Erythroblast (primary cell): ENCODE measurements at regions not wholly inside any gene's neighbourhood (a gene's known extent, or its start where the extent isn't known, plus 50 kb on each side); places are given as distances from the start of the nearest gene placed in this dataset.
A peak's percentile ranks its signal among the peaks of the same experiment; 100 is the strongest.
"Not testable (repeated sequence)": the region's sequence is repeated elsewhere in the genome, so short reads cannot be mapped to it uniquely, and the experiment has no call there.

Source experiments
- DNase-seq, 2 experiments: peaks; one replicate each; lab custom pipeline; 2025; lab: John Stamatoyannopoulos, UW
- GATA1 ChIP-seq: IDR thresholded peaks from 2 replicates; pipeline ENCODE4 v1.6.1; 2011; ENCODE audit warnings: low read depth, mild to moderate bottlenecking, control low read depth, low read length, moderate library complexity
- POLR2A ChIP-seq: IDR thresholded peaks from 2 replicates; pipeline ENCODE4 v1.6.1; 2011; ENCODE audit warnings: mild to moderate bottlenecking, low read length

DNA sequence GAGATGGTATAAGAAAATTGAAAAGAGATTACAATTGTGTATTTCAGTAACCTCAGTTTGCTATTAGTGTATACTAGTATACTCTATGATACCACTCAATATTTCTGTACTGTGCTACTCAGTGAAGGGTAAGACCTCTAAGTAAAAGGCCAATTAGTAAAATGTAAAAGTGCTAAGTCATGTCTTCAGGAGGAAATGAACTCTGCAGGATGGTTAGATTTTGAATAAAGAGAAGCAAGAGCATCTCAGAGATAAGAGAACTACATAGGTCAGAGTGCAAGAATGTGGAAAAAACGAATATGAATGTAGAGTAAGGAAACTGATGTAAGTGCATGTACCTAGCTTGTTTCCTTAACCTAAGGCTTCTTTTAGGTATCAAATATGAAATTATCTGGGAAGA, 796.6 kb upstream of the GBE1 start:
- no peak for TF ChIP-seq POLR2A
- TF ChIP-seq GATA1, result no peak
- no peak for DNase-seq

GRCh38 chr3:82556113-82556512, 794.7 kb upstream of the GBE1 start:
- DNase-seq, result no peak
- no peak for TF ChIP-seq POLR2A

GRCh38 chr3:82542556-82542955, 781.1 kb upstream of the GBE1 start:
- not testable (repeated sequence) for DNase-seq

DNA sequence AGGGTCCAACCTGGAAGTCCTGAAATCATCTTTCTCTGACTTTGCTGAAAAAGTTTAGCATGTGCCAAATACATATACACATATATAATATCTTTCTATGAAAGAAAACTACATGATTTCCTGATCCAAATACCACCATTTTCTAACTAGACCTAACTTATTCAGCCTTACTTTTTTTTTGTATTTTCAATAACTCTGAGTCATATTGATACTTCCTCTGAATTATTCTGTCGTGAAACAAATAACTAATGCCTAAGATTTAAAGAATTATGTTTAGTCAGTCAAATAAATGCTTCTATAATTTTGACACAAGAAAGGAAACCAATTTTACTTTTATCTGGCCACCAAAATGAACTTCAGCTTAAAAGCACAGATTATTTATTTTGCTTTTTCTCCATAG, 760.2 kb upstream of the GBE1 start:
- no peak for DNase-seq
- TF ChIP-seq GATA1, result no peak
- no peak for TF ChIP-seq POLR2A

DNA sequence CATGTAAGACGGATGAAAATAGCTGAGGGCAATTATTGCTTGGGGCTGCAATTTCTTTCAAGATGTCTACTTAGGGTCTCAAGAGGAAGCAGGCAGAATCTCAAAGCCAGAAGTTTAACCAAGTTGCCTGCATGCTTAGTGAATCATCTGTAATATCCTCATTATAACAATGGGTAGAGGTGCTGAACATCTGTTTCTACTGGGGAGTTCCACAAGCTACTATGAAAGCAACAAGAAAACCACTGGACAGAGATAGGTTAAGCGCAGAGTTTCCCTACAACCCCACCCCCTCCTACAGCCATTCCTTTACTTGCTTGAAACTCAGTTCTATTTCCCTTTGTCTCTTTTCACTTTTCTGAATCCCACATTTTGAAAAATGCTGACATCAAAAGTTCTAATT, 759.4 kb upstream of the GBE1 start:
- TF ChIP-seq GATA1 (no peak), POLR2A (no peak)
- DNase-seq, result no peak

- no peak for TF ChIP-seq GATA1
- TF ChIP-seq POLR2A, result no peak
- no peak for DNase-seq
Measured at GRCh38 chr3:82509951-82510603, 748.6 kb upstream of the GBE1 start.

- DNase-seq, result no peak
- TF ChIP-seq GATA1, result no peak
- TF ChIP-seq POLR2A, result no peak
Measured at GRCh38 chr3:82509106-82509842, 747.8 kb upstream of the GBE1 start.

GRCh38 chr3:82506204-82506603, 744.8 kb upstream of the GBE1 start:
- TF ChIP-seq GATA1 (no peak), POLR2A (no peak)
- no peak for DNase-seq

- DNase-seq, result no peak
- TF ChIP-seq GATA1 (no peak), POLR2A (no peak)
Measured at GRCh38 chr3:82505079-82505756, 743.8 kb upstream of the GBE1 start.

DNA sequence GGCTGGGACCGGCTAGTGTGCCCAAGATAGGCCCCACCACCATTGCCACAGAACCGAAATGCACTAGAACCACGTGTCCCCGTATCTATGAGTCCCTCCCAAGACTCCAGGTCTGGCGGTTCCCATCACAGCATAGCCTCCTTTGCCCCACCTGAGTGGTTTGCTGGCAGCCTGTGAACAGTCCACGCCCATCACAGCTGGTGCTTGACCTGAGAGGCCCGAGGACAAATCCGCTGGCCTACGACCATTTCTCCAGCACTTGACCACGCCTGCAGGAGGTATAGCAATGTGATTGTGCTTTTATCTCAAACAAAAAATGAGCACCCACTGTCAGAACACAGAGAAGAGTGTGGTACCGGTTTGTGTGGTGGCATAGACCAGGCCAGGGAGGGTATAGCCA, 736.7 kb upstream of the GBE1 start:
- no peak for TF ChIP-seq POLR2A
- no peak for TF ChIP-seq GATA1
- DNase-seq, result no peak

DNA sequence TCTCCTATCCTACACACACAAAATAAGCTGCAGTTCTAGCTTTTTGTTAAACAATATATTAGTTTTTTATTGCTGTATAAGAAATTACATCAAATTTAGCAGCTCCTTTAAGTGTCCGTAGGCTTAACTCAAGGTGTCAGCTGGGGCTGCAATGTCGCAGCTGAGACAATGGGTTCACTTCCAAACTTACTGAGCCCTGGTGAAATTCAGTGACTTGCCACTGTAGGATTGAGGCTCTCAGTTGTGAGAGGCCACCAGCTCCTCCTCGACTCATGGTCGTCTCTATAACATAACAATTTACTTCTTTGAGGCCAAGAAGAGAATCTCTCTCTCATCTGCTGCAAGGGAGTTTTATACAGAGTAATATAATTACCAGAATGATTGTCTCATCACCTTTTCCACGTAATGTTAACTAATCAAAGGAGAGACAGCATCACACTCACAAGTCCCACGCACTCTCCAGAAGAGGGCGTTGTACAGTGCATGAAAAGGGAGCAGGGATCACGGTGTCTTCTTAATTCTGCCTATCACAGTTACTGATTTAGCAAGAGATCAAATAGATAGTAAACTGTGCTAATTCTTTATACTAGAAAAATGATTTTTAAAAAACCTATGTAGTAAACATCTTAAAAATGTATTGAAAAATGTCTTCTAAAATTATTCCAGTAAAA, 735.6 kb upstream of the GBE1 start:
- TF ChIP-seq POLR2A (no peak), GATA1 (no peak)
- DNase-seq, result peak; percentile 0 to 3

GRCh38 chr3:82495655-82496054, 734.2 kb upstream of the GBE1 start:
- no peak for TF ChIP-seq POLR2A
- TF ChIP-seq GATA1, result no peak
- no peak for DNase-seq

GRCh38 chr3:82494977-82495489, 733.6 kb upstream of the GBE1 start:
- no peak for DNase-seq
- TF ChIP-seq GATA1 (no peak), POLR2A (no peak)

GRCh38 chr3:82493858-82494257, 732.4 kb upstream of the GBE1 start:
- TF ChIP-seq GATA1, result no peak
- no peak for TF ChIP-seq POLR2A
- no peak for DNase-seq
